Immature natural killer cell (primary cell): ENCODE measurements at regions not wholly inside any gene's neighbourhood (a gene's known extent, or its start where the extent isn't known, plus 50 kb on each side); places are given as distances from the start of the nearest gene placed in this dataset.

Source experiments
- DNase-seq, 3 donors: peaks; one replicate each; pipeline ENCODE4 v3.0.0; 2022; ENCODE audit warnings: mixed read lengths in 1 of 3
- H3K27ac Mint-ChIP-seq, 6 donors: one replicate each; pipeline ENCODE4 v1.8.0; 2020; ENCODE audit warnings: mixed read lengths in 6 of 6, mild to moderate bottlenecking in 5 of 6, inconsistent platforms in 4 of 6, moderate library complexity in 3 of 6
- H3K27me3 Mint-ChIP-seq, 3 donors: one replicate each; pipeline ENCODE4 v1.8.0; 2020 to 2021; ENCODE audit warnings: low read depth in 3 of 3, mild to moderate bottlenecking in 3 of 3, mixed read lengths in 3 of 3, moderate library complexity in 3 of 3, inconsistent platforms in 1 of 3
- H3K36me3 Mint-ChIP-seq, 3 donors: one replicate each; pipeline ENCODE4 v1.8.0; 2020; ENCODE audit warnings: mixed read lengths in 3 of 3, inconsistent platforms in 2 of 3, mild to moderate bottlenecking in 2 of 3
- H3K4me1 Mint-ChIP-seq, 2 donors: one replicate each; pipeline ENCODE4 v1.8.0; 2020; ENCODE audit warnings: inconsistent platforms in 2 of 2, mild to moderate bottlenecking in 2 of 2, mixed read lengths in 2 of 2, moderate library complexity in 1 of 2
- H3K4me3 Mint-ChIP-seq, 5 donors: one replicate each; pipeline ENCODE4 v1.8.0; 2020; ENCODE audit warnings: mild to moderate bottlenecking in 5 of 5, mixed read lengths in 5 of 5, inconsistent platforms in 3 of 5, moderate library complexity in 3 of 5
- H3K9me3 Mint-ChIP-seq, 6 donors: one replicate each; pipeline ENCODE4 v1.8.0; 2020; ENCODE audit warnings: mild to moderate bottlenecking in 6 of 6, mixed read lengths in 6 of 6, inconsistent platforms in 4 of 6, moderate library complexity in 3 of 6

DNA sequence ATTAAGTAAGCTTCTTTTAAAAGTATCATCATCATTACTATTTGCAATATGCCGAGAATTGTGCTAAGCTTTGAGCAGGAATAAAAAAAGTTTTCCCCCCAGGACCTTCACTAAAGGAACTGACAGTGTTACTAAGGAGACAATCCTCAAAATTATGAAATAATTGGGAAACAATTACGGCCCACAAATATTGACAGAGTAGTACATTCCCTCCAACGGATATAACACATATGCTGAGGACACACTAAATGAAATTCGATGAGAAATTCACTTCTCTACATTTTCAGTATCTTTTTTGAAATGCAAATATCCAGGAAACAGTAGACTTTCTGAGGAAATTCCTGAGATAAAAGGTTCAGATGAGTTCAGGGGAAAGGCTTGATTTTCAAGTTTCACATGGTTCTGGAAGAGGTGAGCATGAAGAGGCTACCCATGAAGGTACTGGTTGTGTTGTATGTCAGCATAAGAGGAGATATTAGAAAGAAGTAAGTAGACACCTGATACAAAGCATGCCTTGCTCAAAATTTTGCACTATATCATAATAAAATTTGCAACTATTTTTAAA lies 171.2 kb upstream of the NR5A2 start:
- Mint-ChIP-seq H3K27ac (no peak overlapping the region), H3K4me3 (no peak overlapping the region), H3K4me1 (peaks cover 0 to 5% of the 10 kb centered on the region in 2 donors), H3K36me3 (no peaks in the 10 kb centered on the region), H3K9me3 (peaks cover 0 to 4% (median 0%) of the 10 kb centered on the region in 6 donors), H3K27me3 (peaks cover 0 to 11% (median 2%) of the 10 kb centered on the region in 3 donors)
- DNase-seq = no peak

- Mint-ChIP-seq H3K4me3 (no peak overlapping the region), H3K27ac (no peak overlapping the region), H3K4me1 (peaks cover 0 to 5% of the 10 kb centered on the region in 2 donors), H3K27me3 (peaks cover 0 to 11% (median 2%) of the 10 kb centered on the region in 3 donors), H3K9me3 (peaks cover 0 to 4% (median 0%) of the 10 kb centered on the region in 6 donors), H3K36me3 (no peaks in the 10 kb centered on the region)
- no peak for DNase-seq
Observed at GRCh38 chr1:199857108-199857507, 170.4 kb upstream of the NR5A2 start.

DNA sequence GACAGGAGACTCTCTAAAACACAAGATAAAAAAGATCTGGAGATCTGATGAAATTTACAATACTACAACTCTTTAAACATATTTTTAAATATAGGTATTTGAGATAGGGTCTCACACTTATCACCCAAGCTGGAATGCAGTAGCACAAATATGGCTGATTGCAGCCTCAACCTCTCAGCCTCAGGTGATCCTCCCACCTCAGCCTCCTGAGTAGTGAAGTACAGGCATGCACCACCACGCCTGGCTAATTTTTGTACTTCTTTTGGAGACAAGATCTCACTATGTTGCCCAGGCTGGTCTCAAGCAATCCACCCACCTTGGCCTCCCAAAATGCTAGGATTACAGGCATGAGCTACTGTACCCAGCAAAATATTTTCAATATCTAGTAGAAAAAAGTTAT lies 170.0 kb upstream of the NR5A2 start:
- H3K9me3 Mint-ChIP-seq = peaks cover 0 to 4% (median 0%) of the 10 kb centered on the region in 6 donors
- no peak overlapping the region for H3K4me3 Mint-ChIP-seq

GRCh38 chr1:199858171-199858570 lies 169.3 kb upstream of the NR5A2 start:
- no peak for DNase-seq
- peaks cover 0 to 5% of the 10 kb centered on the region in 2 donors for H3K4me1 Mint-ChIP-seq
- no peaks in the 10 kb centered on the region for H3K36me3 Mint-ChIP-seq
- H3K9me3 Mint-ChIP-seq = peaks cover 0 to 4% (median 0%) of the 10 kb centered on the region in 6 donors
- H3K27me3 Mint-ChIP-seq = peaks cover 0 to 11% (median 2%) of the 10 kb centered on the region in 3 donors
- no peak overlapping the region for H3K27ac Mint-ChIP-seq
- no peak overlapping the region for H3K4me3 Mint-ChIP-seq

More for the DNA sequence above, 170.0 kb upstream of the NR5A2 start:
- no peaks in the 10 kb centered on the region for H3K36me3 Mint-ChIP-seq
- no peak overlapping the region for H3K27ac Mint-ChIP-seq
- no peak for DNase-seq
- H3K27me3 Mint-ChIP-seq = peaks cover 0 to 11% (median 2%) of the 10 kb centered on the region in 3 donors
- peaks cover 0 to 5% of the 10 kb centered on the region in 2 donors for H3K4me1 Mint-ChIP-seq

DNA sequence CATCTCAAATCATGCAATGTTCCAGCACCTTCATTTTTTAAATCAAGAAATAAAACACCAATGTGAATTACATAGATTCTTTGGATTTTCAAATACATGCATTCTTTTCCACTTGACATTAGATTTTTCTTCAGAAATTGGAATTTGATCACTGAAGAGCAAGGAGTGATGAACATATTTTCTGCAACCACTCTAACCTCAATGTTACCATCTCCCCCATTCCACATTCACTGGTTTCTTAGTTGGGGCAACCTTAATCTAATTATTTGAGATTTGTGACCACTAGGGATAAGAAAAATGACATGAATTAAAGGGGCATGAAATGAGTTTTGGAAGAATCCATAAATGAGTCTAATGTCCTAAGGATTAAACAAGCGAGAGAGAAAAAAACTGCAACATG lies 168.7 kb upstream of the NR5A2 start:
- Mint-ChIP-seq H3K27ac (no peak overlapping the region), H3K4me1 (peaks cover 0 to 5% of the 10 kb centered on the region in 2 donors), H3K4me3 (no peak overlapping the region), H3K9me3 (peaks cover 0 to 4% (median 0%) of the 10 kb centered on the region in 6 donors), H3K36me3 (no peaks in the 10 kb centered on the region), H3K27me3 (peaks cover 0 to 11% (median 2%) of the 10 kb centered on the region in 3 donors)
- DNase-seq = no peak

DNA sequence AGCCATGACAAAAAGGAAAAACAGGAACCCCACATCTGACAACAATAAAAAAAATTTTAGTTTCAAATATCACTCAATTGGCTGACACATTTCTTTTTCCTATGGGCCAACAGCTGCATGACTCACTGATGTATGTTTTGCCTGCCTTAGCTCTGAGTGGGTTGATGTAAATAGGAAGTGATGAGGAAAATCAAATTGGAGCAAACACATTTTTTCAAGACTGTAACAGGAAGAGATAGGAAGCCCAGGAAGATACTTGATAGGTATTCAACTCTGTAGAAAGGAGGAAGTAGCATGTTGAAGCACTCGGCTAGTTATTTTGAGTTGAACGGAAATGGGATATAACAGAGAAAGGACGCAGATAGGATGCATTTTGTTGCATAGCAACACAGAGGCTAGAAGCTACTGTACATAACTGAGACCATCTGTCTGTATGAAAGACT lies 168.0 kb upstream of the NR5A2 start:
- H3K27me3 Mint-ChIP-seq = peaks cover 0 to 11% (median 2%) of the 10 kb centered on the region in 3 donors
- no peaks in the 10 kb centered on the region for H3K36me3 Mint-ChIP-seq
- H3K4me3 Mint-ChIP-seq = no peak overlapping the region
- peaks cover 0 to 4% (median 0%) of the 10 kb centered on the region in 6 donors for H3K9me3 Mint-ChIP-seq
- peaks cover 0 to 5% of the 10 kb centered on the region in 2 donors for H3K4me1 Mint-ChIP-seq
- DNase-seq = no peak
- H3K27ac Mint-ChIP-seq = no peak overlapping the region

GRCh38 chr1:199861020-199861795 lies 166.3 kb upstream of the NR5A2 start:
- Mint-ChIP-seq H3K27me3 (peaks cover 0 to 6% (median 2%) of the 10 kb centered on the region in 3 donors), H3K4me1 (peaks cover 0 to 5% of the 10 kb centered on the region in 2 donors), H3K4me3 (no peak overlapping the region), H3K27ac (no peak overlapping the region), H3K9me3 (peaks cover 0 to 4% (median 0%) of the 10 kb centered on the region in 6 donors), H3K36me3 (no peaks in the 10 kb centered on the region)
- no peak for DNase-seq

DNA sequence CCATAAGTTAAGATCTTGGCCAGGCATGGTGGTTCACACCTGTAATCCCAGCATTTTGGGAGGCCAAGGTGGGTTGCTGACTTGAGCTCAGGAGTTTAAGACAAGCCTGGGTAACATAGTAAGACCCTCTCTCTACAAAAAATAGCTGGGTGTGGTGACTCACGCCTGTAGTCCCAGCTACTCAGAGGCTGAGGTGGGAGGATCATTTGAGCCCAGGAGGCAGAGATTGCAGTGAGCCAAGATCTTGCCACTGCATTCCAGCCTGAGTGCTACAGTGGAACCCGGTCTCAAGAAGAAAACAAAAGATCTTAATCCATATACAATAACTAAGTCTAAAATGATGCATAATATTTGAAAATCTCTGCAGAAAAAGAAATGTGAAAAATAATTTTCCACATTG lies 165.5 kb upstream of the NR5A2 start:
- no peaks in the 10 kb centered on the region for H3K36me3 Mint-ChIP-seq
- peaks cover 0 to 6% (median 2%) of the 10 kb centered on the region in 3 donors for H3K27me3 Mint-ChIP-seq
- H3K9me3 Mint-ChIP-seq = peaks cover 0 to 4% (median 0%) of the 10 kb centered on the region in 6 donors
- H3K27ac Mint-ChIP-seq = no peak overlapping the region
- peaks cover 0 to 5% of the 10 kb centered on the region in 2 donors for H3K4me1 Mint-ChIP-seq
- H3K4me3 Mint-ChIP-seq = no peak overlapping the region
- DNase-seq = no peak

DNA sequence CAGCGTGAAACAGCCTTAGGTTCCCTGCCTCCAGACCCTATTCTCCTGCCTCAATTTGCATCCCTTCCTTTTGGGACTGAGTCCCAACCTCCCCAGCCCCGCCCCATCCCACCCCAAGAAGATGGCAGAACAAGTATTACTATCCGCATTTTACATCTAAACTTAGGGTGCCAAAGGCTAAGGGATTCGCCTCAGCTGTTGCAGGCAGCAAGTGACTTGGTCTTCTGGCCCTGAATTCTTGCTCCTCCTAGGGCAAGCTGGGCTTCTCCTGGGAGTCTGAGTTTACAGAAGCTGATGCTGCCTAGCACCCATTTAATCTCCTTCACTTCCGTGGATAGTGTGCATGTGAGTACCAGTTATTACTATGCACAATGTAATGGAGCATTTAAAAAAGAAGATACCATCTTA lies 161.3 kb upstream of the NR5A2 start:
- Mint-ChIP-seq H3K4me1 (no peaks in the 10 kb centered on the region), H3K9me3 (no peaks in the 10 kb centered on the region), H3K36me3 (no peaks in the 10 kb centered on the region), H3K27me3 (peaks cover under 1 to 3% (median 3%) of the 10 kb centered on the region in 3 donors), H3K4me3 (no peak overlapping the region), H3K27ac (no peak overlapping the region)
- no peak for DNase-seq

- H3K4me1 Mint-ChIP-seq = no peaks in the 10 kb centered on the region
- no peaks in the 10 kb centered on the region for H3K36me3 Mint-ChIP-seq
- peaks cover 0 to 7% (median 3%) of the 10 kb centered on the region in 3 donors for H3K27me3 Mint-ChIP-seq
- DNase-seq = no peak
- no peaks in the 10 kb centered on the region for H3K9me3 Mint-ChIP-seq
- H3K4me3 Mint-ChIP-seq = no peak overlapping the region
- H3K27ac Mint-ChIP-seq = no peak overlapping the region
Observed at GRCh38 chr1:199867601-199868000, 159.9 kb upstream of the NR5A2 start.

DNA sequence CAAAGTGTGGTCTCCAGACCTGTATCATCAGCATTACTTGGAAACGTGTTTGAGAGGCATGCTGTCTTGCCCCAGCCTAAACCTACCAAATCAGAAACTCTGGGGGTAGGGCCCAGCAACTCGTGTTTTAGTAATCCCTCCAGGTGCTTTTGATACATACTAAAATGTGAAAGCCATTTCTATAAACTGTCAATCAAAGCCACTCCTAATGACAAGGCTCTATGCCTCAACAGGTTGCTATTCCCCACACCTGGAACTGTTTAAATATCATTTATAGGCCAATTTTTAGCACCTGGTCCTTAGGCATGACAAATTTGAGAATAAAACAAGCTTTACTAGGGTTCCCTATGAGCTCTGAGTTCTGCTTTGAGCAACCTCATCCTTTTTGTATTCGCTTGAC lies 158.7 kb upstream of the NR5A2 start:
- no peak overlapping the region for H3K4me3 Mint-ChIP-seq
- no peaks in the 10 kb centered on the region for H3K36me3 Mint-ChIP-seq
- no peak for DNase-seq
- peaks cover 2 to 7% (median 3%) of the 10 kb centered on the region in 3 donors for H3K27me3 Mint-ChIP-seq
- H3K9me3 Mint-ChIP-seq = peaks cover 0 to 2% (median 0%) of the 10 kb centered on the region in 6 donors
- no peaks in the 10 kb centered on the region for H3K4me1 Mint-ChIP-seq
- H3K27ac Mint-ChIP-seq = no peak overlapping the region

- no peak for DNase-seq
- H3K27ac Mint-ChIP-seq = no peak overlapping the region
- H3K27me3 Mint-ChIP-seq = peaks cover 1 to 4% (median 2%) of the 10 kb centered on the region in 3 donors
- H3K4me1 Mint-ChIP-seq = no peaks in the 10 kb centered on the region
- no peaks in the 10 kb centered on the region for H3K36me3 Mint-ChIP-seq
- H3K9me3 Mint-ChIP-seq = peaks cover 0 to 6% (median 0%) of the 10 kb centered on the region in 6 donors
- H3K4me3 Mint-ChIP-seq = no peak overlapping the region
Observed at GRCh38 chr1:199875337-199875736, 152.2 kb upstream of the NR5A2 start.

GRCh38 chr1:199875856-199876255 lies 151.7 kb upstream of the NR5A2 start:
- Mint-ChIP-seq H3K27me3 (peaks cover 1 to 4% (median 2%) of the 10 kb centered on the region in 3 donors), H3K36me3 (no peaks in the 10 kb centered on the region), H3K4me3 (no peak overlapping the region), H3K27ac (no peak overlapping the region), H3K9me3 (peaks cover 0 to 6% (median 0%) of the 10 kb centered on the region in 6 donors), H3K4me1 (no peaks in the 10 kb centered on the region)
- no peak for DNase-seq
